ENCODE measurements at regions not wholly inside any gene's neighbourhood (a gene's known extent, or its start where the extent isn't known, plus 50 kb on each side); places are given as distances from the start of the nearest gene placed in this dataset.

GRCh38 chr9:99449726-99450125 is 227.6 kb downstream of the SEC61B start:
- Mint-ChIP-seq H3K9me3 (no peaks in the 10 kb centered on the region), H3K4me1 (peaks cover 0 to 4% of the 10 kb centered on the region in 2 experiments; a peak in 1 of 4 replicates), H3K36me3 (ENCODE audit: insufficient read depth in 1 of 3, low read depth in 3 of 3) (no peaks in the 10 kb centered on the region; a peak in 1 of 7 replicates), H3K4me3 (no peak overlapping the region), H3K27ac (no peak overlapping the region; a peak in 1 of 7 replicates), H3K27me3 (ENCODE audit: low read depth) (no peaks in the 10 kb centered on the region)
- Histone ChIP-seq H3K9me3 (ENCODE audit: control insufficient read depth, low read depth, low read length) (no peaks in the 10 kb centered on the region), H3K27ac (ENCODE audit: insufficient read length, low read depth, low read length) (no peak overlapping the region), H3K79me2 (ENCODE audit: insufficient read depth, low read length) (no peaks in the 10 kb centered on the region), H3K4me1 (ENCODE audit: insufficient read depth, low read length) (no peaks in the 10 kb centered on the region), H3T11ph (ENCODE audit: low read length) (no peak overlapping the region), H3K9ac (ENCODE audit: extremely low read depth, insufficient read length, low read length) (no peak overlapping the region), H3K4me2 (ENCODE audit: insufficient read depth, insufficient read length, low read length) (no peak overlapping the region), H3K23me2 (ENCODE audit: insufficient read length, low read depth, low read length, poor library complexity, severe bottlenecking) (no peaks in the 10 kb centered on the region), H4K20me1 (ENCODE audit: control insufficient read depth, insufficient read depth, insufficient read length) (no peaks in the 10 kb centered on the region), H4K5ac (ENCODE audit: insufficient read length, low read depth, low read length) (no peak overlapping the region), H2AK5ac (ENCODE audit: insufficient read length, low read length) (no peak overlapping the region), H3K79me1 (ENCODE audit: insufficient read depth, low read depth, low read length, poor library complexity, severe bottlenecking) (no peaks in the 10 kb centered on the region), H3K14ac (ENCODE audit: insufficient read depth, low read length) (no peak overlapping the region), H3K56ac (ENCODE audit: insufficient read length, low read depth, low read length) (no peak overlapping the region), H2BK15ac (ENCODE audit: low read depth, low read length) (no peak overlapping the region), H4K8ac (replicated peaks; ENCODE audit: insufficient read length, low read depth, low read length) (no peak overlapping the region), H2BK5ac (ENCODE audit: insufficient read length, low read length) (no peak overlapping the region), H3K18ac (ENCODE audit: insufficient read length, low read depth, low read length) (no peak overlapping the region), H3K27me3 (ENCODE audit: insufficient read depth, low read length) (no peaks in the 10 kb centered on the region), H2BK12ac (ENCODE audit: insufficient read length, low read depth, low read length) (no peak overlapping the region), H4K91ac (ENCODE audit: insufficient read length, low read depth, low read length) (no peak overlapping the region), H2BK20ac (ENCODE audit: low read depth, low read length, poor library complexity, severe bottlenecking) (no peak overlapping the region), H2AFZ (ENCODE audit: low read length) (no peak overlapping the region), H2BK120ac (ENCODE audit: low read depth, low read length, poor library complexity, severe bottlenecking) (no peak overlapping the region), H3K4ac (ENCODE audit: low read depth, low read length) (no peak overlapping the region), H3K23ac (ENCODE audit: insufficient read length, low read depth, low read length) (no peak overlapping the region)
- no CpG with 5 or more reads among the region's 1 CpG for WGBS (ENCODE audit: extremely low coverage, insufficient read length, low lambda C conversion rate)
- TF ChIP-seq CTCF (conservative IDR thresholded peaks at IDR 0.05) = no peak
- DNase-seq = no peak
